ENCODE measurements at regions not wholly inside any gene's neighbourhood (a gene's known extent, or its start where the extent isn't known, plus 50 kb on each side); places are given as distances from the start of the nearest gene placed in this dataset.

DNA sequence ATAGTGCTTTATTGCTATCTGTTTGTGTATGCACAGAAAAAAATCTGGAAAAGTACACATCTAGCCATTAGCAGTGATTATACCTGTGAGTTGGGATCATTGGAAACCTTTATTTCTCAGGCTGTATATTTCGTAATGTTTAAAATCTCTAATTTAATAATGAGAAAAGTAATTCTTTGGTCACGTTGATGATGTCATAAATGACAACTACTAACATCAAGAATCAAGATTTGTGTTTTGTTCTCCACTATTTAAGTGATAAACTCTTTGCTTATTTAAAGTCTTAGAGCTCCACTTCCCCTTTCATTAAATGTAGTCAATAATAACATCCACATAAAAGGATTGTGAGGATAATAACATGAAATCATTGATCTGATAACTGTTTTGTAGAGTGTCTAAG is 126.2 kb downstream of the TMA16 start:
- DNase-seq (ENCODE audit: low read depth) = no peak
- TF ChIP-seq, protein P1, sequence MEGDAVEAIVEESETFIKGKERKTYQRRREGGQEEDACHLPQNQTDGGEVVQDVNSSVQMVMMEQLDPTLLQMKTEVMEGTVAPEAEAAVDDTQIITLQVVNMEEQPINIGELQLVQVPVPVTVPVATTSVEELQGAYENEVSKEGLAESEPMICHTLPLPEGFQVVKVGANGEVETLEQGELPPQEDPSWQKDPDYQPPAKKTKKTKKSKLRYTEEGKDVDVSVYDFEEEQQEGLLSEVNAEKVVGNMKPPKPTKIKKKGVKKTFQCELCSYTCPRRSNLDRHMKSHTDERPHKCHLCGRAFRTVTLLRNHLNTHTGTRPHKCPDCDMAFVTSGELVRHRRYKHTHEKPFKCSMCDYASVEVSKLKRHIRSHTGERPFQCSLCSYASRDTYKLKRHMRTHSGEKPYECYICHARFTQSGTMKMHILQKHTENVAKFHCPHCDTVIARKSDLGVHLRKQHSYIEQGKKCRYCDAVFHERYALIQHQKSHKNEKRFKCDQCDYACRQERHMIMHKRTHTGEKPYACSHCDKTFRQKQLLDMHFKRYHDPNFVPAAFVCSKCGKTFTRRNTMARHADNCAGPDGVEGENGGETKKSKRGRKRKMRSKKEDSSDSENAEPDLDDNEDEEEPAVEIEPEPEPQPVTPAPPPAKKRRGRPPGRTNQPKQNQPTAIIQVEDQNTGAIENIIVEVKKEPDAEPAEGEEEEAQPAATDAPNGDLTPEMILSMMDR (IDR thresholded peaks at IDR 0.05; ENCODE audit: low read depth, low read length, missing control alignments) = no peak
- H3K4me3 ChIP-seq (ENCODE audit: low read depth, low read length) = no peak overlapping the region

DNA sequence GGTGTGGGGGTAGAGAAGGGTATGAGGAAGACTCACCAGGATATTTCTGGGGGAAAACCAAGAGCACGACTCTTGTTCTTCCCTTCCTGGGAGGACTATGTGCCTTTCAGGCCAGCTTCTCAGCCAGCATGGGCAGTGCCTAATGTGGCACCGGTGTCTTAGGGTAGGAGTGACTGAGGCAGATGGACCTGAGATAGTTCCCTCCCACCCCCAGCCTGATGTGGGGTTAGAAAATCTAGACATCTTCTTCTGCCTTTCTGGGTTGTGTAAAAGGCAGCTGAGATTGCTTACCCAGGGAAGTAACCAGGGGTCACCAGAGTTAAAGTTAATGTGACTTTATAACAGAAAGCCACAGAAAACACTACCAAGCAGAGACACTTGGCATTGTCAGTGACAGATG is 127.3 kb downstream of the TMA16 start:
- H3K4me3 ChIP-seq (ENCODE audit: low read depth, low read length) = no peak overlapping the region
- no peak for DNase-seq (ENCODE audit: low read depth)
- TF ChIP-seq, protein P1 (IDR thresholded peaks at IDR 0.05; ENCODE audit: low read depth, low read length, missing control alignments) = no peak

DNA sequence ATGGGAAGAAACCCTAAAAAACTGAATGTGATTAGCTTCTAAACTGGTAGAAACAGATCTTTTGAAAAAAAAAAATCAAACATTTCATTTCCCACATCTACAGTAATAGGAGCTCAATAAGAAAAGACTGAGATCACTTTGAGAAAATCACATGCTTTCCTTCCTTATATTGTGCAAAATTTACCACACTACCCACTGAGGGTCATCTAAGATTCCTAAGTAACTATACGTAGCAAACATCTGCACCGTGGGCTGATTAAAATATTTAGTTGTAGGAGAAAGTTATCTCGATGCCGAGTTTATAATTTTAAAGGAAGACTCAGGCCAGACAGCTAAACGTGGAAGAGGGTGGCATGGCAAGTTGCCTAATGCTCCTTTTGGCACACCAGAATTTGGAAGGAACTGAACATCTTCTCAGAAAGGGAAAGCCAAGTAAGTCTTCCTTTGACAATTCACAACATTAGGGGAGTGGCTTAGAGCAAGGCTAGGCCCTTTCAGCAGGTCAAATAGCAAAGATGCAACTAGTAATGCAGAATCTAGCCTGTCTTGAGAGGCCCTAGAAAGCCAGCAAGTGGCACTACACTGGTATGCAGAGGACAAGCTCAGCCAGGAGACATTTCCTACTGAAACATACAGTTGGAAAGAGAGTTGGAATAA is 128.0 kb downstream of the TMA16 start:
- DNase-seq (ENCODE audit: low read depth) = no peak
- TF ChIP-seq, protein P1 (IDR thresholded peaks at IDR 0.05; ENCODE audit: low read depth, low read length, missing control alignments) = no peak

DNA sequence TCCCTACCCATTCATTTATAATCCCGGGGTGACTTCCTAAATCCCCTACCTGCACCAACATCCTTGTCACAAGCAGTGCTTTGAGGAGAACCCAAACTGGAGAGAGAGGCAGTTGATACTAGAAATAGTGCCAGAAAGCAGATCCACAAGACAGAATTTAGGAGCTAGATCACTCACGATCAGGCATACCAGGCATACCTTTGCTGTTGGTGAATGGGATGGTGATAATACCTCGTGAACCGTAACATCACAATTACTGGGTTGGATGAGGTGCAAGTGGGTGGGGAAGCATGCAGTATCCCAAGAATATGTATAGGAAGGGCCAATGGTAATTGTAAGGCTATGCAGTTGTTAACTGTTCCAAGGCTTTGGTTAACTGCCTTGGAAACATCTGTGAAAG is 129.3 kb downstream of the TMA16 start:
- no peak for DNase-seq (ENCODE audit: low read depth)
- no peak overlapping the region for H3K4me3 ChIP-seq (ENCODE audit: low read depth, low read length)
- TF ChIP-seq, protein P1 (IDR thresholded peaks at IDR 0.05; ENCODE audit: low read depth, low read length, missing control alignments) = no peak

More for the DNA sequence above, 128.0 kb downstream of the TMA16 start:
- H3K4me3 ChIP-seq (ENCODE audit: low read depth, low read length) = no peak overlapping the region

DNA sequence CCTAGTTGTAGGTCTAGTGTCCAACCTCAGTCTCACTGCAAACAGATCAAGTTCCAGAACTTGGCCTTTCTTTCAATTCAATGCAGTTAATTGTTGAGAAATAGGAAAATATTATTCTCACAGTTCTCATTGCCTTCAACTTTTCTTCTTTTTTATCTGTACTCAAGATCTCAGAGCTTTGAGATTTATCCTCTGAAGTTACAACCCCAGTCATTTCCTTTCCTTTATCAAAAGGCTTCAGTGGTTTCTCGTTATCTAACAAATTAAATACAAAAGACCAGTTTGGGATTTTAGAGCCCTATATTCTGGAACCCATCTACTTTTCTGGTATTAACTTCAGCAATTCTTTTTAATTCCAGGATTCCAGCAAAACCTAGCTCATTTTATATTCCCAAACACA is 130.2 kb downstream of the TMA16 start:
- no peak for DNase-seq (ENCODE audit: low read depth)
- TF ChIP-seq, protein P1 (IDR thresholded peaks at IDR 0.05; ENCODE audit: low read depth, low read length, missing control alignments) = no peak
- no peak overlapping the region for H3K4me3 ChIP-seq (ENCODE audit: low read depth, low read length)

DNA sequence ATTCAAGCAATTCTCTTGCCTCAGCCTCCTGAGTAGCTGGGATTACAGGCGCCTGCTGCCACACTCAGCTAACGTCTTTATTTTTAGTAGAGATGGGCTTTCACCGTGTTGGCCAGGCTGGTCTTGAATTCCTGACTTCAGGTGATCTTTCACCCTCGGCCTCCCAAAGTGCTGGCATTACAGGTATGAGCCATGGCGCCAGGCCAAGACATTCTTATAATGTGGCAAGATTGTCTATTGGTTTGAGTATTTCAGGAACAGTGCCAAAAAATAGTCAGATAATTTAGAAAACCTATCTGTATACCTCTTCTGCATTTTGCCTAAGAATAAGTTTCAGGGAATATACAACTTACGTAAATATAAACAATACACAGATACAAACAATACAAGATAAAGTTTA is 136.8 kb downstream of the TMA16 start:
- DNase-seq (ENCODE audit: low read depth) = no peak
- no peak overlapping the region for H3K4me3 ChIP-seq (ENCODE audit: low read depth, low read length)
- TF ChIP-seq, protein P1 (IDR thresholded peaks at IDR 0.05; ENCODE audit: low read depth, low read length, missing control alignments) = no peak

DNA sequence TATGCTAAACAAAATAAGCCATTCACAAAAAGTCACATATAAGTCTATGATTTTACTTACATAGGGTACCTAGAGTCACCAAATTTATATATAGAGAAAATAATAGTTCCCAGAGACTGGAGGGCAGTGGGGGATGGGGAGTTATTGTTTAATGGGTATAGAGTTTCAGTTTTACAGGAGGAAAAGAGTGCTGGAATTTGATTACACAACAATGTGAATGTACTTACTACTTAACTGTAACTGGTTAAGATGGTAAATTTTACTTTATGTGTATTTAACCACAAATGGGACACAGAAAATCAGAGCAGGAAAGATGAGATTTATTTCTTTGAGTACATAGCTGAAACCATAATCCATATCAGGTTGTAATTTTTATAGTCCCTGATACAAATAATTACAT is 144.4 kb downstream of the TMA16 start:
- DNase-seq (ENCODE audit: low read depth) = no peak
- TF ChIP-seq, protein P1 (IDR thresholded peaks at IDR 0.05; ENCODE audit: low read depth, low read length, missing control alignments) = no peak
- H3K4me3 ChIP-seq (ENCODE audit: low read depth, low read length) = no peak overlapping the region
